GM13976 (cell line): ENCODE measurements at regions not wholly inside any gene's neighbourhood (a gene's known extent, or its start where the extent isn't known, plus 50 kb on each side); places are given as distances from the start of the nearest gene placed in this dataset.

ENCODE experiments used
- DNase-seq: peaks from one replicate; pipeline ENCODE4 v3.0.0; 2012; ENCODE audit warnings: low spot score
- CTCF ChIP-seq: IDR thresholded peaks from 2 replicates; pipeline ENCODE4 v1.5.1; 2012; ENCODE audit warnings: borderline replicate concordance, mild to moderate bottlenecking; ENCODE audit not compliant: insufficient read depth; ENCODE audit errors: extremely low read depth, missing control alignments, control extremely low read depth
- in situ Hi-C: fragments of 300-500 bp; cut with MboI; formaldehyde crosslinking; loops from one replicate; pipeline ENCODE4 v1.12.0; 2022; ENCODE audit warnings: low sequenced_read_pairs, mixed read lengths, inconsistent platforms; ENCODE audit not compliant: unreplicated experiment

GRCh38 chr5:174183701-174184100 lies 138.2 kb downstream of the NSG2 start:
- DNase-seq, result no peak
- no peak for TF ChIP-seq CTCF
- in situ Hi-C loops, result no loop called here

DNA sequence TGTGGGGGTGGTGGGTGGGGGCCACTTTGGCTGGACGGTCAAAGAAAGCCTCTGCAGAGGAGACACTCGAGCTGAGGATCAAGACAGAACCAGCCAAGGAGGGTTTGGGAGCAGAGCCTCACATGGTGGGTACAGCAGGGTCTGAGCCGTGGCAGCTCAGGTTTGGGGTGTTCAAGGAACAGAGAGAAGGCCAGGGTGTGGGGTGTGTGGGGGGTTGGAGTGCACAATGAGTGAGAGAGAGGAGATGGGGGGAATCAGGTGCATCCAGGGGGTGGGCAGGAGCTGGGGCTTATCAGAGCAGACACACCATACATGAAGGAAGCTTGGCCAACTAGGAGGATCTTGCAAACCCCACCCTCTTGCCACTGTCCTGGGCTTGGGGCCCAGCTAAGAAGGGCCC lies 140.0 kb downstream of the NSG2 start:
- in situ Hi-C loops, result no loop called here
- DNase-seq, result no peak
- no peak for TF ChIP-seq CTCF

DNA sequence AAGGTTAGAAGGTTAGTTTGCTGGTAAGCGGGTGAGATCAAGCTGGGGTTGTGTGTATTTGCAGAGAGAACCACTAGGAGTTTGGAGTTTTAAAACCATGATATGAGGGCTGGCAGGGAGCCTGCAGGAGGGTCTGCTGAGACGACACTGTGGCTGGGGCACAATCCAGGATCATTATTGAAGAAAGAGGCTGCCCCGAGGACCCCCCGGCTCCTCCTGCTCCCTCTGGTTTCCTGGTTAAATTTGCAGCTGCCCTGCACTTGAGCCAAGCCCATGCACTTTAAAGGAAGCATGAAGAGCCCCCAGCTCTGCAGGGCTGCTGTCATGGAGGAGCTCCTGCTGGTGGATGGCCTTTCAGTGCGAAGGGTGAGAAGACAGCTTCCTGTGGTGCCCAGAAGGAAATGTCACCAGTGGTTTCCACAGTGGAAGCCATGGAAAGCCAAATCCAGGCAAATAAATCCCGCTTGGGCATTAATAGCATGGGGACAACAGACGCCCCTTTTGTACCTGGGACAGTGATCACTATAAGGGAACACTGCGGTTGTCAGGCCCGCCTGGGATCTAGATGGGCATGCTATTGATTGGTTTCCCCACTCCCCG lies 140.7 kb downstream of the NSG2 start:
- DNase-seq, result no peak
- in situ Hi-C loops, result no loop called here
- no peak for TF ChIP-seq CTCF

GRCh38 chr5:174187001-174187400 lies 141.5 kb downstream of the NSG2 start:
- in situ Hi-C loops, result no loop called here
- no peak for TF ChIP-seq CTCF
- DNase-seq, result no peak

GRCh38 chr5:174187481-174187880 lies 142.0 kb downstream of the NSG2 start:
- in situ Hi-C loops, result no loop called here
- no peak for DNase-seq
- TF ChIP-seq CTCF, result no peak

- in situ Hi-C loops, result no loop called here
- no peak for DNase-seq
- no peak for TF ChIP-seq CTCF
These were observed 142.8 kb downstream of the NSG2 start for GRCh38 chr5:174188295-174188694.
